Trophoblast cell (in vitro differentiated cells and primary cell): ENCODE measurements at regions not wholly inside any gene's neighbourhood (a gene's known extent, or its start where the extent isn't known, plus 50 kb on each side); places are given as distances from the start of the nearest gene placed in this dataset.

Experiments used
- DNase-seq, 2 donors: peaks; one replicate each; pipeline ENCODE4 v3.0.0-alpha.2; 2016
- H2AFZ ChIP-seq: 2 replicates; pipeline ENCODE4 v1.6.1; 2013; ENCODE audit warnings: low read length, moderate library complexity, mild to moderate bottlenecking; ENCODE audit not compliant: insufficient read depth, poor library complexity
- H2AK5ac ChIP-seq: 2 replicates; pipeline ENCODE4 v1.6.1; 2013; ENCODE audit warnings: mild to moderate bottlenecking, low read length
- H2BK120ac ChIP-seq: 2 replicates; pipeline ENCODE4 v1.6.1; 2013; ENCODE audit warnings: low read length, mild to moderate bottlenecking, moderate library complexity; ENCODE audit not compliant: insufficient read depth, poor library complexity
- H2BK12ac ChIP-seq: 2 replicates; pipeline ENCODE4 v1.6.1; 2013; ENCODE audit warnings: mild to moderate bottlenecking, low read length, moderate library complexity
- H2BK5ac ChIP-seq: 2 replicates; pipeline ENCODE4 v1.6.1; 2013; ENCODE audit warnings: low read length, low read depth, moderate library complexity, mild to moderate bottlenecking; ENCODE audit not compliant: poor library complexity
- H3K14ac ChIP-seq: 2 replicates; pipeline ENCODE4 v1.6.1; 2013; ENCODE audit warnings: mild to moderate bottlenecking, low read length
- H3K18ac ChIP-seq: 2 replicates; pipeline ENCODE4 v1.6.1; 2013; ENCODE audit warnings: mild to moderate bottlenecking, low read length
- H3K23ac ChIP-seq: 2 replicates; pipeline ENCODE4 v1.6.1; 2013; ENCODE audit warnings: low read length
- H3K27ac ChIP-seq: 2 replicates; pipeline ENCODE4 v1.5.1; 2013; ENCODE audit warnings: low read depth, mild to moderate bottlenecking, inconsistent platforms, low read length, moderate library complexity
- H3K27me3 ChIP-seq: 2 replicates; pipeline ENCODE4 v1.6.1; 2013; ENCODE audit warnings: inconsistent platforms, mild to moderate bottlenecking, low read length, moderate library complexity; ENCODE audit not compliant: insufficient read depth
- H3K36me3 ChIP-seq, 2 experiments: 1 replicate in 1 of 2; 2 replicates in 1 of 2; pipeline ENCODE4 v1.6.1; 2013; ENCODE audit warnings: low read length in 2 of 2, mild to moderate bottlenecking in 2 of 2, moderate library complexity in 1 of 2; ENCODE audit not compliant: insufficient read depth in 2 of 2, control insufficient read depth in 1 of 2
- H3K4ac ChIP-seq: 2 replicates; pipeline ENCODE4 v1.6.1; 2013; ENCODE audit warnings: low read depth, mild to moderate bottlenecking, low read length, moderate library complexity
- H3K4me1 ChIP-seq, 2 experiments: 1 replicate in 1 of 2; 2 replicates in 1 of 2; pipeline ENCODE4 v1.6.1; 2013; ENCODE audit warnings: low read length in 2 of 2, mild to moderate bottlenecking in 2 of 2, moderate library complexity in 1 of 2; ENCODE audit not compliant: insufficient read depth in 2 of 2, control insufficient read depth in 1 of 2
- H3K4me2 ChIP-seq: 2 replicates; pipeline ENCODE4 v1.6.1; 2013; ENCODE audit warnings: inconsistent platforms, mild to moderate bottlenecking, low read length, moderate library complexity
- H3K4me3 ChIP-seq: 2 replicates; pipeline ENCODE4 v1.5.1; 2013; ENCODE audit warnings: mild to moderate bottlenecking, low read depth, low read length, inconsistent platforms
- H3K79me1 ChIP-seq: one replicate; pipeline ENCODE4 v1.6.1; 2013; ENCODE audit warnings: low read length
- H3K79me2 ChIP-seq: 2 replicates; pipeline ENCODE4 v1.6.1; 2013; ENCODE audit warnings: low read length, mild to moderate bottlenecking; ENCODE audit not compliant: control insufficient read depth, insufficient read depth, poor library complexity
- H3K9ac ChIP-seq: 2 replicates; pipeline ENCODE4 v1.6.1; 2013; ENCODE audit warnings: mild to moderate bottlenecking, low read length
- H3K9me3 ChIP-seq: 2 replicates; pipeline ENCODE4 v1.6.1; 2013; ENCODE audit warnings: low read depth, mild to moderate bottlenecking, control low read depth, inconsistent platforms, low read length; ENCODE audit not compliant: insufficient read depth
- H4K12ac ChIP-seq: 2 replicates; pipeline ENCODE4 v1.6.1; 2013; ENCODE audit warnings: low read depth, mild to moderate bottlenecking, low read length, moderate library complexity
- H4K8ac ChIP-seq: 2 replicates; pipeline ENCODE4 v1.6.1; 2013; ENCODE audit warnings: low read depth, mild to moderate bottlenecking, low read length, moderate library complexity
- H4K91ac ChIP-seq: one replicate; pipeline ENCODE4 v1.6.1; 2013; ENCODE audit warnings: low read depth, mild to moderate bottlenecking, low read length, moderate library complexity
- WGBS: extraction: QIAGEN DNeasy Blood & Tissue Kit; methylation state at CpG from one replicate; pipeline ENCODE4 v1.1.7; 2013; ENCODE audit warnings: missing lambda C conversion rate; ENCODE audit not compliant: insufficient read length, insufficient coverage; ENCODE audit errors: extremely low coverage; 5-methylcytosine and 5-hydroxymethylcytosine counted together

DNA sequence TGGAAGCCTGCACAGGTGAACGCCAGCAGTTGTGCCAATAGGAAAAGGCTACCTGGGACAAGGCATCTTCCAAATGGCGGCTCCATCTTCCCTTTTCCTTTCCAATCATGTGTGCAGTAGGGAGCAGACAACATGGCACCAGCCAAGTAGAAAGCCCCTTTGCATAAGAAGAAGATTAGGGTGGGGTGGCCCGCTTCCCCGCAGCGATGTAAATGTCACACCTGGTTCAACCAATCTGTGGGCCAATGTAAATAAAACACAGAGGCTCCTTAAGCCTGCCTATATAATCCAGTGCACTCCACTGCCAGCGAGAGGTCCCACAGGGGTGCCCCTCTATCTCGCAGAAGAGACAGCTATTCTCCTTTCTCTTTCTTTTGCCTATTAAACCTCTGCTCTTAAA is 468.4 kb upstream of the CRIM1 start:
- Histone ChIP-seq H4K12ac (no peak overlapping the region), H3K4me1 (no peaks in the 10 kb centered on the region)

DNA sequence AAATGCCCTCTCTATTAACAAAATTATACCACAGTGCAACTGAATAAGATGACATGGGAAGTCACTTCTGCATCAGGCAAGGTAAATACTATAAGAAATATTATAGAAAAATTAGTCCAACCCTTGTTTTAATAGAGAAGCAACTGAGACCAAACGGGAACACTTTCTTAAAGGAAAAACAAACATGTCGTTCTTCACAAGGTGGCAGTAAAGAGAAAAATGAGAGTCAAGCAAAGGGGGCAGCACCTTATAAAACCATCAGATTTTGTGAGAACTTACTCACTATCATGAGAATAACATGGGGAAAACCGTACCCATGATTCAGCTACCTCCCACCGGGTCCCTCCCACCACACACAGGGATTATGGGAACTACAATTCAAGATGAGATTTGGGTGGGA is 481.7 kb upstream of the CRIM1 start:
- Histone ChIP-seq H2AFZ (no peak overlapping the region), H3K9ac (no peak overlapping the region), H3K14ac (no peak overlapping the region), H3K18ac (no peak overlapping the region), H3K9me3 (no peaks in the 10 kb centered on the region), H2BK5ac (no peak overlapping the region), H3K27ac (no peak overlapping the region), H3K4me2 (no peak overlapping the region), H2BK120ac (no peak overlapping the region), H3K36me3 (no peaks in the 10 kb centered on the region), H4K91ac (no peak overlapping the region), H3K23ac (no peak overlapping the region), H3K79me1 (no peaks in the 10 kb centered on the region), H3K4ac (no peak overlapping the region), H3K4me3 (no peak overlapping the region), H4K12ac (no peak overlapping the region), H2BK12ac (no peak overlapping the region), H2AK5ac (no peak overlapping the region), H3K79me2 (no peaks in the 10 kb centered on the region), H3K4me1 (no peaks in the 10 kb centered on the region), H3K27me3 (no peaks in the 10 kb centered on the region), H4K8ac (no peak overlapping the region)
- no CpG with 5 or more reads among the region's 4 CpGs for WGBS
- DNase-seq: peak in 1 of 2 donors; percentile 2

More for the DNA sequence above, 468.4 kb upstream of the CRIM1 start:
- no peak overlapping the region for H2BK120ac ChIP-seq
- H3K18ac ChIP-seq: no peak overlapping the region
- no peaks in the 10 kb centered on the region for H3K9me3 ChIP-seq
- no peak overlapping the region for H2BK5ac ChIP-seq
- no peak overlapping the region for H4K8ac ChIP-seq
- no peak overlapping the region for H3K23ac ChIP-seq
- H2AK5ac ChIP-seq: no peak overlapping the region
- H3K79me1 ChIP-seq: no peaks in the 10 kb centered on the region
- H2AFZ ChIP-seq: no peak overlapping the region
- DNase-seq: no peak
- no peak overlapping the region for H3K4me3 ChIP-seq
- no peaks in the 10 kb centered on the region for H3K36me3 ChIP-seq
- no peak overlapping the region for H4K91ac ChIP-seq
- no peak overlapping the region for H2BK12ac ChIP-seq
- no peak overlapping the region for H3K9ac ChIP-seq
- no peaks in the 10 kb centered on the region for H3K27me3 ChIP-seq
- no CpG with 5 or more reads among the region's 7 CpGs for WGBS
- H3K4ac ChIP-seq: no peak overlapping the region
- no peak overlapping the region for H3K4me2 ChIP-seq
- H3K79me2 ChIP-seq: no peaks in the 10 kb centered on the region
- no peak overlapping the region for H3K27ac ChIP-seq
- H3K14ac ChIP-seq: no peak overlapping the region

DNA sequence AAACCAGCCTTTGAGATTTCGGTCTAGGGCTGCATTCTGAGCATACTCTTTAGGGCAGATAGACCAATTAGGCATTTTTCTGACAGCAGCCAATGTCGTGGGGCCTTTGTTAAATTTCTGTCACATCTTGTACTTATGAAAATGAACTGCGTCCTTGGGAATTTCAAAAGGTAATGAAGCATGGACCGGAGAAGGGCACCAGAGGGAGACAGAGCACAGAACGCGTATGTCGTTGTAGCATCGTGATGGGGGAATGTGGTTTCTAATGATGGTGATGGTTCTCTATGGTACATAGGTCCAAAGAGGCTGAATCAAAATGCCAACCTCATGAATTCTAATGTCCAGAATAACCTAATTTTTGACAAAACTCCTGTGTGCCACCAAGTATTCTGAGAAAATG is 483.9 kb upstream of the CRIM1 start:
- no peak overlapping the region for H2AFZ ChIP-seq
- no peak overlapping the region for H3K4me3 ChIP-seq

DNA sequence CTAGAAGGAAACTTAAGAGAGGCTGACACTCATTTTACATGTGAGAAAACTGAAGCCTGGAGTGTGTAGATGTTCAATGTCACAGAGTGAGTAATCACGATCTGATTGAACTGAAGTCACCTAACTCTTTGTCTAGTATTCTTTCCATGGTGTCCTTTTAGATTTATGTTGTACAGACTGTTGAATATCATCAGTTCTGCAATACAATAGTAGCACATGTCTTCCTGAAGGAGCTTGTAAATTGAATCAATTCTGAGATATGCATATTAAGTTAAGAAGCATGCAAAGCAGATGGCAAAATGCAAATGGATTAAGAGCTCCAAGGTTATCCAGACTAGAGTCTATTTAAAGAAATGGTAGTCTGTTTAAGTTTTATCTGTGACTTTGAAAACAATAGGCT is 484.9 kb upstream of the CRIM1 start:
- Histone ChIP-seq H3K27ac (no peak overlapping the region), H2BK5ac (no peak overlapping the region), H2AFZ (no peak overlapping the region)

More for the DNA sequence above, 483.9 kb upstream of the CRIM1 start:
- Histone ChIP-seq H3K9ac (no peak overlapping the region), H3K4ac (no peak overlapping the region), H2BK120ac (no peak overlapping the region), H3K4me1 (no peaks in the 10 kb centered on the region), H4K12ac (no peak overlapping the region), H2BK5ac (no peak overlapping the region), H3K27ac (no peak overlapping the region), H3K18ac (no peak overlapping the region), H3K4me2 (no peak overlapping the region), H3K23ac (no peak overlapping the region), H4K91ac (no peak overlapping the region), H3K79me1 (no peaks in the 10 kb centered on the region), H3K27me3 (no peaks in the 10 kb centered on the region), H3K14ac (no peak overlapping the region), H3K9me3 (no peaks in the 10 kb centered on the region), H2AK5ac (no peak overlapping the region), H4K8ac (no peak overlapping the region), H3K79me2 (no peaks in the 10 kb centered on the region), H3K36me3 (no peaks in the 10 kb centered on the region), H2BK12ac (no peak overlapping the region)
- peak; percentile 41 to 68 for DNase-seq
- WGBS: no CpG with 5 or more reads among the region's 8 CpGs

More for the DNA sequence above, 484.9 kb upstream of the CRIM1 start:
- Histone ChIP-seq H4K91ac (no peak overlapping the region), H3K79me1 (no peaks in the 10 kb centered on the region), H3K4ac (no peak overlapping the region), H3K14ac (no peak overlapping the region), H4K12ac (no peak overlapping the region), H3K23ac (no peak overlapping the region), H3K18ac (no peak overlapping the region), H3K9ac (no peak overlapping the region), H3K36me3 (no peaks in the 10 kb centered on the region), H3K9me3 (no peaks in the 10 kb centered on the region), H3K4me3 (no peak overlapping the region), H2AK5ac (no peak overlapping the region), H2BK120ac (no peak overlapping the region), H3K4me2 (no peak overlapping the region), H3K27me3 (no peaks in the 10 kb centered on the region), H3K79me2 (no peaks in the 10 kb centered on the region), H3K4me1 (no peaks in the 10 kb centered on the region), H4K8ac (no peak overlapping the region), H2BK12ac (no peak overlapping the region)
- WGBS: no CpG with 5 or more reads among the region's 1 CpG
- DNase-seq: no peak
